H1 (cell line): ENCODE measurements at regions not wholly inside any gene's neighbourhood (a gene's known extent, or its start where the extent isn't known, plus 50 kb on each side); places are given as distances from the start of the nearest gene placed in this dataset.

ENCODE experiments used
- CTCF ChIA-PET: fragments of 300-600 bp; sonication (Branson Sonifier 250); formaldehyde crosslinking; loops from one replicate; lab custom pipeline; 2021; ENCODE audit not compliant: partially characterized antibody; lab: Charles Lee
- POLR2A ChIA-PET: fragments of 300-600 bp; sonication (Branson Sonifier 250); formaldehyde crosslinking; loops from one replicate; lab custom pipeline; 2021; ENCODE audit warnings: inconsistent platforms; ENCODE audit not compliant: partially characterized antibody; lab: Charles Lee
- DNase-seq, 2 experiments: peaks; one replicate each; pipeline versions ENCODE4 v3.0.0 to v3.0.0-alpha.2; 2010 to 2022; ENCODE audit warnings: low spot score in 2 of 2, low read depth in 1 of 2, mixed read lengths in 1 of 2
- FAIRE-seq: peaks from 2 replicates; lab custom pipeline; 2011; peaks lifted over from hg19 to GRCh38; lab: Jason Lieb, UNC
- H2AFZ ChIP-seq: 2 replicates; pipeline ENCODE4 v1.8.1; 2012; ENCODE audit warnings: low read length, inconsistent platforms
- H2AK5ac ChIP-seq: 2 replicates; pipeline ENCODE4 v1.6.1; 2013; ENCODE audit warnings: low read depth, low read length
- H2BK120ac ChIP-seq: replicated peaks from 2 replicates; pipeline ENCODE3; 2013; ENCODE audit warnings: low read depth, low read length, inconsistent platforms
- H2BK12ac ChIP-seq: 2 replicates; pipeline ENCODE4 v1.6.1; 2013; ENCODE audit warnings: low read depth, low read length
- H2BK15ac ChIP-seq: 2 replicates; pipeline ENCODE4 v1.6.1; 2013; ENCODE audit warnings: low read length
- H2BK20ac ChIP-seq: 2 replicates; pipeline ENCODE4 v1.6.1; 2013; ENCODE audit warnings: low read length
- H2BK5ac ChIP-seq: 2 replicates; pipeline ENCODE4 v1.6.1; 2013; ENCODE audit warnings: low read depth, low read length
- H3K14ac ChIP-seq: 2 replicates; pipeline ENCODE4 v1.6.1; 2013; ENCODE audit warnings: inconsistent platforms; ENCODE audit not compliant: insufficient read length
- H3K18ac ChIP-seq: 2 replicates; pipeline ENCODE4 v1.6.1; 2013; ENCODE audit warnings: low read length; ENCODE audit errors: extremely low read depth
- H3K23ac ChIP-seq: 2 replicates; pipeline ENCODE4 v1.6.1; 2013; ENCODE audit warnings: inconsistent platforms; ENCODE audit not compliant: insufficient read length
- H3K23me2 ChIP-seq: 2 replicates; pipeline ENCODE4 v1.6.1; 2013; ENCODE audit warnings: low read depth, low read length
- H3K27ac ChIP-seq: 2 replicates; pipeline ENCODE4 v1.6.1; 2011; ENCODE audit warnings: low read depth, low read length, inconsistent platforms
- H3K27me3 ChIP-seq, 4 experiments: replicated peaks in 1 of 4; 1 replicate in 1 of 4; 2 replicates in 3 of 4; pipeline versions ENCODE4 v1.6.1 to v1.8.1; 2011 to 2013; ENCODE audit warnings: low read length in 3 of 4, mild to moderate bottlenecking in 3 of 4, inconsistent platforms in 2 of 4, mixed read lengths in 2 of 4, moderate library complexity in 1 of 4; ENCODE audit not compliant: control insufficient read depth in 3 of 4, insufficient read depth in 3 of 4; ENCODE audit errors: extremely low read depth in 1 of 4
- H3K36me3 ChIP-seq, 4 experiments: 2 replicates each; pipeline versions ENCODE4 v1.6.1 to v1.8.1; 2011 to 2013; ENCODE audit warnings: mild to moderate bottlenecking in 4 of 4, low read length in 3 of 4, moderate library complexity in 2 of 4, control low read depth in 1 of 4, inconsistent platforms in 1 of 4; ENCODE audit not compliant: insufficient read depth in 4 of 4, control insufficient read depth in 2 of 4
- H3K4ac ChIP-seq: replicated peaks from 2 replicates; pipeline ENCODE3; 2013; ENCODE audit warnings: low read length, low read depth, mixed read lengths, inconsistent platforms; ENCODE audit not compliant: insufficient read length
- H3K4me1 ChIP-seq, 4 experiments: replicated peaks in 1 of 4; 1 replicate in 1 of 4; 2 replicates in 3 of 4; pipeline versions ENCODE4 v1.6.1 to v1.8.1; 2011 to 2013; ENCODE audit warnings: low read length in 3 of 4, inconsistent platforms in 2 of 4, mixed read lengths in 1 of 4; ENCODE audit not compliant: insufficient read depth in 4 of 4, control insufficient read depth in 3 of 4
- H3K4me2 ChIP-seq, 2 experiments: 2 replicates each; pipeline versions ENCODE4 v1.6.1 to v1.8.1; 2011 to 2013; ENCODE audit warnings: low read depth in 2 of 2, low read length in 2 of 2, control low read depth in 1 of 2, inconsistent platforms in 1 of 2, mild to moderate bottlenecking in 1 of 2; ENCODE audit not compliant: insufficient read depth in 1 of 2
- H3K4me3 ChIP-seq, 4 experiments: fragments of 200-600, 300-600 bp in 1 of 4; sonication (generic), shearing (Covaris generic), sonication (Bioruptor Twin) in 1 of 4; 2 replicates each; pipeline versions ENCODE4 v1.5.1 to v1.8.1; 2011 to 2016; ENCODE audit warnings: low read length in 4 of 4, low read depth in 3 of 4, control low read depth in 2 of 4, inconsistent platforms in 2 of 4, mild to moderate bottlenecking in 2 of 4, mixed read lengths in 1 of 4, moderate library complexity in 1 of 4; ENCODE audit not compliant: insufficient read depth in 2 of 4; ENCODE audit errors: extremely low read depth in 1 of 4
- H3K56ac ChIP-seq: replicated peaks from 2 replicates; pipeline ENCODE3; 2013; ENCODE audit warnings: low read depth, mild to moderate bottlenecking, mixed read lengths, low read length, inconsistent platforms; ENCODE audit not compliant: insufficient read length
- H3K79me1 ChIP-seq: 2 replicates; pipeline ENCODE4 v1.6.1; 2013; ENCODE audit warnings: low read depth, low read length, control low read depth
- H3K79me2 ChIP-seq, 2 experiments: 2 replicates each; pipeline versions ENCODE4 v1.6.1 to v1.8.1; 2012 to 2013; ENCODE audit warnings: low read length in 2 of 2, mild to moderate bottlenecking in 2 of 2, inconsistent platforms in 1 of 2; ENCODE audit not compliant: insufficient read depth in 2 of 2, control insufficient read depth in 1 of 2
- H3K9ac ChIP-seq, 4 experiments: replicated peaks in 1 of 4; 1 replicate in 1 of 4; 2 replicates in 3 of 4; pipeline versions ENCODE4 v1.6.1 to v1.8.1; 2011 to 2013; ENCODE audit warnings: low read depth in 3 of 4, low read length in 3 of 4, control low read depth in 2 of 4, mild to moderate bottlenecking in 2 of 4, moderate library complexity in 2 of 4, inconsistent platforms in 1 of 4; ENCODE audit errors: extremely low read depth in 1 of 4
- H3K9me3 ChIP-seq, 2 experiments: 2 replicates each; pipeline versions ENCODE4 v1.6.1 to v1.8.1; 2012 to 2013; ENCODE audit warnings: mild to moderate bottlenecking in 2 of 2, moderate library complexity in 2 of 2, control low read depth in 1 of 2, inconsistent platforms in 1 of 2, low read depth in 1 of 2, low read length in 1 of 2, mixed read lengths in 1 of 2; ENCODE audit not compliant: insufficient read depth in 2 of 2
- H4K20me1 ChIP-seq, 2 experiments: replicated peaks in 1 of 2; 2 replicates each; pipeline versions ENCODE3 to v1.8.1; 2011 to 2013; ENCODE audit warnings: inconsistent platforms in 2 of 2, low read length in 2 of 2, mild to moderate bottlenecking in 1 of 2; ENCODE audit not compliant: insufficient read depth in 2 of 2, control insufficient read depth in 1 of 2
- H4K5ac ChIP-seq: 2 replicates; pipeline ENCODE4 v1.6.1; 2013; ENCODE audit warnings: low read length, low read depth, mixed read lengths, inconsistent platforms; ENCODE audit not compliant: insufficient read length
- H4K8ac ChIP-seq: 2 replicates; pipeline ENCODE4 v1.8.0; 2013; ENCODE audit warnings: mild to moderate bottlenecking, moderate library complexity, low read length, inconsistent platforms; ENCODE audit not compliant: insufficient read depth; ENCODE audit errors: extremely low read depth
- H4K91ac ChIP-seq: replicated peaks from 2 replicates; pipeline ENCODE3; 2013; ENCODE audit warnings: low read length, mixed read lengths, inconsistent platforms; ENCODE audit not compliant: insufficient read length
- ATF2 ChIP-seq: IDR thresholded peaks from 2 replicates; pipeline ENCODE4 v1.6.1; 2012; ENCODE audit warnings: low read length, inconsistent platforms
- SP4 ChIP-seq: IDR thresholded peaks from 2 replicates; pipeline ENCODE4 v1.6.1; 2012; ENCODE audit warnings: low read length, inconsistent platforms
- USF2 ChIP-seq: IDR thresholded peaks from 2 replicates; pipeline ENCODE4 v1.6.1; 2011; ENCODE audit warnings: low read length, improper control_type of control experiment
- WGBS, 2 experiments: shearing (Covaris generic) in 1 of 2; methylation state at CpG; one replicate each; pipeline versions ENCODE4 v1.1.6 to v1.1.7; 2013 to 2015; ENCODE audit warnings: low lambda C conversion rate in 2 of 2, mixed read lengths in 2 of 2, inconsistent platforms in 1 of 2, low coverage in 1 of 2, missing lambda C conversion rate in 1 of 2; ENCODE audit not compliant: insufficient replicate concordance in 2 of 2, insufficient coverage in 1 of 2, insufficient read length in 1 of 2; ENCODE audit errors: extremely low coverage in 1 of 2, missing lambda C conversion rate in 1 of 2; 5-methylcytosine and 5-hydroxymethylcytosine counted together

GRCh38 chr16:76875898-76876297 lies 315.1 kb upstream of the MON1B start:
- H2BK20ac ChIP-seq: no peak overlapping the region
- no peak overlapping the region for H3K14ac ChIP-seq
- no peak overlapping the region for H4K5ac ChIP-seq
- no peaks in the 10 kb centered on the region for H4K20me1 ChIP-seq
- no peak overlapping the region for H4K91ac ChIP-seq
- FAIRE-seq: no peak
- no peak overlapping the region for H3K4me3 ChIP-seq
- H2BK5ac ChIP-seq: no peak overlapping the region
- no peak overlapping the region for H3K27ac ChIP-seq
- no peaks in the 10 kb centered on the region for H3K23me2 ChIP-seq
- H3K23ac ChIP-seq: no peak overlapping the region
- H3K4me2 ChIP-seq: no peak overlapping the region
- H3K18ac ChIP-seq: no peak overlapping the region
- H3K9me3 ChIP-seq: no peaks in the 10 kb centered on the region
- H2BK15ac ChIP-seq: no peak overlapping the region
- H3K79me1 ChIP-seq: no peaks in the 10 kb centered on the region
- no peak overlapping the region for H2BK120ac ChIP-seq
- no peaks in the 10 kb centered on the region for H3K27me3 ChIP-seq
- no peak overlapping the region for H2AK5ac ChIP-seq
- CTCF ChIA-PET: no interaction called here
- no peak overlapping the region for H3K4ac ChIP-seq
- TF ChIP-seq SP4: no peak
- TF ChIP-seq ATF2: no peak
- TF ChIP-seq USF2: no peak
- no peak overlapping the region for H3K56ac ChIP-seq
- H3K9ac ChIP-seq: no peak overlapping the region
- no peak overlapping the region for H4K8ac ChIP-seq
- WGBS, 2 experiments: 54% methylated on average over 1 of the region's 1 CpG; no CpG with 5 or more reads in 1 of the 2 experiments
- H2AFZ ChIP-seq: no peak overlapping the region
- H2BK12ac ChIP-seq: no peak overlapping the region
- POLR2A ChIA-PET: no interaction called here
- no peaks in the 10 kb centered on the region for H3K4me1 ChIP-seq
- no peaks in the 10 kb centered on the region for H3K36me3 ChIP-seq
- H3K79me2 ChIP-seq: no peaks in the 10 kb centered on the region
- DNase-seq: no peak
